GM18498 (cell line): ENCODE measurements at regions not wholly inside any gene's neighbourhood (a gene's known extent, or its start where the extent isn't known, plus 50 kb on each side); places are given as distances from the start of the nearest gene placed in this dataset.

Experiments used
- ATAC-seq: cut with Tn5 transposase; IDR thresholded peaks from one replicate; pipeline ENCODE4 v1.9.1; 2021; ENCODE audit warnings: mild to moderate bottlenecking, moderate library complexity; ENCODE audit not compliant: unreplicated experiment

- ATAC-seq, result no peak
These were observed 286.8 kb upstream of the TRIB2 start for GRCh38 chr2:12429779-12430406.

- ATAC-seq, result peak; percentile 99
These were observed 286.2 kb upstream of the TRIB2 start for GRCh38 chr2:12430407-12431133.

GRCh38 chr2:12432985-12433625 lies 283.6 kb upstream of the TRIB2 start:
- ATAC-seq, result no peak

GRCh38 chr2:12433626-12433990 lies 283.1 kb upstream of the TRIB2 start:
- no peak for ATAC-seq

GRCh38 chr2:12434630-12435098 lies 282.1 kb upstream of the TRIB2 start:
- ATAC-seq, result no peak

GRCh38 chr2:12435430-12436222 lies 281.1 kb upstream of the TRIB2 start:
- no peak for ATAC-seq

- no peak for ATAC-seq
These were observed 280.3 kb upstream of the TRIB2 start for GRCh38 chr2:12436483-12436882.

- ATAC-seq, result no peak
These were observed 279.7 kb upstream of the TRIB2 start for GRCh38 chr2:12436935-12437561.

GRCh38 chr2:12440731-12441130 lies 276.0 kb upstream of the TRIB2 start:
- ATAC-seq, result no peak

- ATAC-seq, result no peak
These were observed 274.8 kb upstream of the TRIB2 start for GRCh38 chr2:12441750-12442475.

GRCh38 chr2:12442476-12442847 lies 274.3 kb upstream of the TRIB2 start:
- ATAC-seq, result no peak

GRCh38 chr2:12448846-12449505 lies 267.8 kb upstream of the TRIB2 start:
- ATAC-seq, result no peak

- ATAC-seq, result no peak
These were observed 265.0 kb upstream of the TRIB2 start for GRCh38 chr2:12451726-12452125.

GRCh38 chr2:12452185-12452584 lies 264.6 kb upstream of the TRIB2 start:
- no peak for ATAC-seq

GRCh38 chr2:12453731-12454130 lies 263.0 kb upstream of the TRIB2 start:
- no peak for ATAC-seq

- ATAC-seq, result no peak
These were observed 261.1 kb upstream of the TRIB2 start for GRCh38 chr2:12455661-12456060.

GRCh38 chr2:12456293-12457106 lies 260.2 kb upstream of the TRIB2 start:
- ATAC-seq, result peak; percentile 96

GRCh38 chr2:12457831-12458230 lies 258.9 kb upstream of the TRIB2 start:
- ATAC-seq, result no peak

GRCh38 chr2:12463189-12463588 lies 253.5 kb upstream of the TRIB2 start:
- ATAC-seq, result no peak
